Fibroblast of lung (primary cell): ENCODE measurements at regions not wholly inside any gene's neighbourhood (a gene's known extent, or its start where the extent isn't known, plus 50 kb on each side); places are given as distances from the start of the nearest gene placed in this dataset.

Source experiments
- DNase-seq, 2 donors: peaks; one replicate each; pipeline versions ENCODE4 v3.0.0 to v3.0.0-alpha.2; 2010; ENCODE audit warnings: low read depth in 2 of 2
- H2AFZ ChIP-seq: 2 replicates; pipeline ENCODE4 v1.5.1; 2012; ENCODE audit warnings: low read length, control low read depth, inconsistent platforms
- H3K27ac ChIP-seq: 2 replicates; pipeline ENCODE4 v1.5.1; 2011; ENCODE audit warnings: low read length, control low read depth; ENCODE audit not compliant: insufficient read depth
- H3K27me3 ChIP-seq: 2 replicates; pipeline ENCODE4 v1.5.1; 2011; ENCODE audit warnings: mild to moderate bottlenecking, low read length; ENCODE audit not compliant: control insufficient read depth, insufficient read depth
- H3K36me3 ChIP-seq: 2 replicates; pipeline ENCODE4 v1.5.1; 2011; ENCODE audit warnings: low read length; ENCODE audit not compliant: control insufficient read depth, insufficient read depth
- H3K4me1 ChIP-seq: 2 replicates; pipeline ENCODE4 v1.5.1; 2011; ENCODE audit warnings: low read length; ENCODE audit not compliant: control insufficient read depth, insufficient read depth; ENCODE audit errors: extremely low read depth
- H3K4me2 ChIP-seq: 2 replicates; pipeline ENCODE4 v1.5.1; 2011; ENCODE audit warnings: low read length, control low read depth; ENCODE audit not compliant: insufficient read depth; ENCODE audit errors: extremely low read depth
- H3K4me3 ChIP-seq, 4 experiments: fragments of 200-600 bp in 1 of 4; sonication (generic) in 1 of 4; replicated peaks in 1 of 4; 2 replicates each; pipeline ENCODE4 v1.5.1; 2011 to 2016; ENCODE audit warnings: low read length in 4 of 4, low read depth in 3 of 4, mild to moderate bottlenecking in 3 of 4, control low read depth in 2 of 4, inconsistent platforms in 1 of 4, mixed read lengths in 1 of 4; ENCODE audit not compliant: insufficient read depth in 1 of 4; ENCODE audit errors: control extremely low read depth in 1 of 4
- H3K79me2 ChIP-seq: 2 replicates; pipeline ENCODE4 v1.5.1; 2012; ENCODE audit warnings: mild to moderate bottlenecking, low read length, inconsistent platforms; ENCODE audit not compliant: control insufficient read depth, insufficient read depth
- H3K9ac ChIP-seq: 2 replicates; pipeline ENCODE4 v1.5.1; 2011; ENCODE audit warnings: mild to moderate bottlenecking, low read length, control low read depth; ENCODE audit not compliant: insufficient read depth
- H3K9me3 ChIP-seq: 2 replicates; pipeline ENCODE4 v1.5.1; 2012; ENCODE audit warnings: low read depth, low read length; ENCODE audit not compliant: control insufficient read depth, insufficient read depth
- H4K20me1 ChIP-seq: 2 replicates; pipeline ENCODE4 v1.5.1; 2011; ENCODE audit warnings: low read length; ENCODE audit not compliant: control insufficient read depth, insufficient read depth; ENCODE audit errors: extremely low read depth
- CTCF ChIP-seq, 2 donors: IDR thresholded peaks in 1 of 2; conservative IDR thresholded peaks in 1 of 2; 1 replicate in 1 of 2; 2 replicates in 1 of 2; pipeline ENCODE4 v1.5.1; 2011 to 2012; ENCODE audit warnings: low read length in 2 of 2, control low read depth in 1 of 2, inconsistent platforms in 1 of 2, low read depth in 1 of 2, mild to moderate bottlenecking in 1 of 2
- EZH2 ChIP-seq: IDR thresholded peaks from 2 replicates; pipeline ENCODE4 v1.5.1; 2012; ENCODE audit warnings: low read length, control low read depth, mild to moderate bottlenecking; ENCODE audit errors: missing control alignments

- H3K36me3 ChIP-seq = no peaks in the 10 kb centered on the region
- no peak overlapping the region for H3K4me2 ChIP-seq
- H2AFZ ChIP-seq = no peak overlapping the region
- no peak overlapping the region for H3K4me3 ChIP-seq
- H4K20me1 ChIP-seq = no peaks in the 10 kb centered on the region
- no peak for DNase-seq
- no peaks in the 10 kb centered on the region for H3K9me3 ChIP-seq
- H3K79me2 ChIP-seq = no peaks in the 10 kb centered on the region
- H3K4me1 ChIP-seq = no peaks in the 10 kb centered on the region
- H3K9ac ChIP-seq = no peak overlapping the region
- no peak overlapping the region for H3K27ac ChIP-seq
- TF ChIP-seq CTCF (conservative IDR thresholded peaks at IDR 0.05 in 1 of 2, IDR thresholded peaks at IDR 0.05 in 1 of 2; ENCODE audit: low read depth in 1 of 2, low read length in 2 of 2) = no peak
- no peaks in the 10 kb centered on the region for H3K27me3 ChIP-seq
Observed at GRCh38 chr6:62479697-62480220, 193.7 kb upstream of the KHDRBS2 start.

DNA sequence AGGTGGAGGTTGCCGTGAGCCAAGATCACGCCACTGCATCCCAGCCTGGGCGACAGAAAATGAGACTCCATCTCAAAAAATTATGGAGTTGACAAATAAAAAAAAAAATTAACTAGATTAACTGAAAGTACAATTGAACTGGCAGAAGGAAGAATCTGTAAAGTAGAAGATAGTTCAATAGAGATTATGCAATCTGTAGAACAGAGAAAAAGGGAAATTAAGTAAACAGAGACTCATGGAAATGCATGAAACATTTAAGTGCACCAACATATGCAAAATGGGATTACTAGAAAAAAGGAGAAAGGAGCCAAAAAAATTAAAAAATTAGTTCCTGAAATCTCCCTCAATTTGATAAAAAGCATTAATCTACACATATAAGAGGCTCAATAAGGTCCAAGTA lies 188.8 kb upstream of the KHDRBS2 start:
- H3K4me1 ChIP-seq = no peaks in the 10 kb centered on the region
- H3K9ac ChIP-seq = no peak overlapping the region
- H4K20me1 ChIP-seq = no peaks in the 10 kb centered on the region
- no peak overlapping the region for H3K4me2 ChIP-seq
- no peaks in the 10 kb centered on the region for H3K27me3 ChIP-seq
- DNase-seq = no peak
- no peaks in the 10 kb centered on the region for H3K9me3 ChIP-seq
- H3K4me3 ChIP-seq = no peak overlapping the region
- no peak overlapping the region for H3K27ac ChIP-seq
- H2AFZ ChIP-seq = no peak overlapping the region
- TF ChIP-seq EZH2 (no peak), CTCF (conservative IDR thresholded peaks at IDR 0.05 in 1 of 2, IDR thresholded peaks at IDR 0.05 in 1 of 2; ENCODE audit: low read depth in 1 of 2, low read length in 2 of 2) (no peak)
- H3K36me3 ChIP-seq = no peaks in the 10 kb centered on the region
- no peaks in the 10 kb centered on the region for H3K79me2 ChIP-seq

DNA sequence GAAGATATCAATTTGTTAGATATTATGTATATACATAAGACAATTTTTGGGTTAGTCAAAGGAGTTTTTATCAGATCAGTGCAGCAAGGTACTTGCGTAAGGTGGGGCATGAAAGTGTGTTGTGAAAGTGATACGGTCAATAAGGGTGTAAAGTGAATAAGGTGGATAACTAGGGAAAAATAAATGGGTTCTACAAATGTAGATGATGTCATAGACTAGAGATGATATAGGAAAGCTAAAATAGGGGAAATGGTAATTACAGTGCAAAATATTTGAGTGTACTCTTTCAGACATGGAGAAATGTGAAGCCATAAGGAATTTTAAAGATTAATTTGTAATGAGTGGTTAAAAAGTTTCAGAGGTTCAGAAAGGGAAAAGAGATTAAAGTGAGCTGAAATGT lies 180.6 kb upstream of the KHDRBS2 start:
- TF ChIP-seq CTCF (conservative IDR thresholded peaks at IDR 0.05 in 1 of 2, IDR thresholded peaks at IDR 0.05 in 1 of 2; ENCODE audit: low read depth in 1 of 2, low read length in 2 of 2) (no peak), EZH2 (no peak)
- H3K36me3 ChIP-seq = no peaks in the 10 kb centered on the region
- no peaks in the 10 kb centered on the region for H4K20me1 ChIP-seq
- no peak overlapping the region for H3K4me3 ChIP-seq
- no peak for DNase-seq
- H3K4me2 ChIP-seq = no peak overlapping the region
- no peak overlapping the region for H3K9ac ChIP-seq
- H2AFZ ChIP-seq = no peak overlapping the region
- H3K4me1 ChIP-seq = no peaks in the 10 kb centered on the region
- no peaks in the 10 kb centered on the region for H3K9me3 ChIP-seq
- H3K27ac ChIP-seq = no peak overlapping the region
- no peaks in the 10 kb centered on the region for H3K27me3 ChIP-seq
- H3K79me2 ChIP-seq = no peaks in the 10 kb centered on the region
